Loucy (cell line): ENCODE measurements at regions not wholly inside any gene's neighbourhood (a gene's known extent, or its start where the extent isn't known, plus 50 kb on each side); places are given as distances from the start of the nearest gene placed in this dataset.

ENCODE experiments used
- H2AFZ ChIP-seq: fragments of 200-600 bp; sonication (generic); 2 replicates; pipeline ENCODE4 v1.6.0; 2016; ENCODE audit warnings: antibody characterized with exemption, mild to moderate bottlenecking, low read length, moderate library complexity
- H3F3A ChIP-seq: fragments of 200-600 bp; 2 replicates; pipeline ENCODE4 v1.6.0; 2016; ENCODE audit warnings: antibody characterized with exemption, low read depth, mild to moderate bottlenecking
- H3K27me3 ChIP-seq: fragments of 200-600 bp; sonication (generic); 2 replicates; pipeline ENCODE4 v1.6.1; 2014; ENCODE audit warnings: low read length, mild to moderate bottlenecking; ENCODE audit not compliant: insufficient read depth, poor library complexity, severe bottlenecking
- H3K36me3 ChIP-seq: fragments of 200-600 bp; sonication (generic); 2 replicates; pipeline ENCODE4 v1.6.1; 2016; ENCODE audit warnings: low read length; ENCODE audit not compliant: insufficient read depth
- H3K4me1 ChIP-seq: fragments of 200-600 bp; sonication (generic); 2 replicates; pipeline ENCODE4 v1.5.1; 2014; ENCODE audit warnings: low read length, mild to moderate bottlenecking; ENCODE audit not compliant: insufficient read depth, poor library complexity, severe bottlenecking
- H3K4me2 ChIP-seq: fragments of 200-600 bp; sonication (generic); 2 replicates; pipeline ENCODE4 v1.6.0; 2014; ENCODE audit warnings: antibody characterized with exemption, low read length, low read depth, mild to moderate bottlenecking; ENCODE audit not compliant: poor library complexity, severe bottlenecking
- H3K4me3 ChIP-seq: fragments of 200-600 bp; sonication (generic); 2 replicates; pipeline ENCODE4 v1.5.1; 2014; ENCODE audit warnings: low read length, mild to moderate bottlenecking, mixed read lengths; ENCODE audit not compliant: poor library complexity, severe bottlenecking
- H3K79me2 ChIP-seq: fragments of 200-600 bp; sonication (generic); 2 replicates; pipeline ENCODE4 v1.6.1; 2014; ENCODE audit warnings: low read length; ENCODE audit not compliant: insufficient read depth
- H3K9ac ChIP-seq: fragments of 200-600 bp; sonication (generic); 2 replicates; pipeline ENCODE4 v1.6.0; 2014; ENCODE audit warnings: mild to moderate bottlenecking, low read depth, low read length, moderate library complexity; ENCODE audit not compliant: poor library complexity, severe bottlenecking
- H3K9me2 ChIP-seq: fragments of 200-600 bp; sonication (generic); replicated peaks from 2 replicates; pipeline ENCODE4 v1.6.1; 2016; ENCODE audit warnings: low read depth, low read length, mixed read lengths
- H3K9me3 ChIP-seq: fragments of 200-600 bp; sonication (generic); 2 replicates; pipeline ENCODE4 v1.6.1; 2014; ENCODE audit warnings: mild to moderate bottlenecking, antibody characterized with exemption, low read length, low read depth; ENCODE audit not compliant: insufficient read depth
- H4K20me1 ChIP-seq: fragments of 200-600 bp; sonication (generic); 2 replicates; pipeline ENCODE4 v1.6.0; 2014; ENCODE audit warnings: antibody characterized with exemption, low read length, mild to moderate bottlenecking; ENCODE audit not compliant: insufficient read depth, poor library complexity, severe bottlenecking
- CTCF ChIP-seq: fragments of 200-600 bp; sonication (generic); conservative IDR thresholded peaks from 2 replicates; pipeline ENCODE4 v1.5.1; 2014; ENCODE audit warnings: mild to moderate bottlenecking, antibody characterized with exemption, low read length
- EZH2phosphoT487 ChIP-seq: fragments of 200-600 bp; IDR thresholded peaks from 2 replicates; pipeline ENCODE4 v1.6.1; 2018; ENCODE audit warnings: antibody characterized with exemption, mild to moderate bottlenecking, moderate library complexity, borderline replicate concordance

DNA sequence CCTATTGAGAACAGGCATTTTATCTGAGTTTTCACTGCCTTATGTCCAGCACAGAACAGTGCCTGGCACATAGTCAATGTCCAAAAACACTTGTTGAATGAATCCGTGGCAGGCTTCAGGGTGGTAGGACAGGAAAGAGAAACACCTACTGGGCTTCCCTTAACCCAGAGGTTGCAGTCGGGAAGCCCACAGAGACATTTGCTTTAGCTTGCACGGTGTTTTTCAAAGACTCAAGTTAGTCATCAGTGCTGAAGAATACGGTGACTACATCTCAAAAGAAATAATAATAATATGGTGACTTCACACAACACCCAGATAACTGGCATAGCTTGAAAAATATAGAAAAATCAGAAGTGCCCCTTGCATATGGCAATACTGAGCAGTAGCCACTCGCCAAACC, 160.4 kb downstream of the CD83 start:
- Histone ChIP-seq H3K27me3 (no peaks in the 10 kb centered on the region), H3K9me3 (peaks cover 7% of the 10 kb centered on the region; the same call in 1 of the 2 replicates), H3K4me3 (peak overlapping the region; percentile 51), H3K36me3 (peaks cover 5% of the 10 kb centered on the region; the same call in 1 of the 2 replicates), H3K4me2 (peak overlapping the region; percentile 72), H2AFZ (no peak overlapping the region), H3K9me2 (no peaks in the 10 kb centered on the region), H3K4me1 (peaks cover 56% of the 10 kb centered on the region), H4K20me1 (no peaks in the 10 kb centered on the region), H3F3A (peaks cover 20% of the 10 kb centered on the region), H3K9ac (peak overlapping the region; percentile 91), H3K79me2 (no peaks in the 10 kb centered on the region)
- no peak for TF ChIP-seq EZH2phosphoT487
- TF ChIP-seq CTCF: no peak

- no peak overlapping the region for H3K4me3 ChIP-seq
- peaks cover 60% of the 10 kb centered on the region for H3K4me1 ChIP-seq
- H3K9ac ChIP-seq: peak overlapping the region; percentile 91
- H3K9me2 ChIP-seq: no peaks in the 10 kb centered on the region
- no peaks in the 10 kb centered on the region for H3K79me2 ChIP-seq
- H3K27me3 ChIP-seq: no peaks in the 10 kb centered on the region
- no peaks in the 10 kb centered on the region for H4K20me1 ChIP-seq
- H3K4me2 ChIP-seq: peak overlapping the region; percentile 72
- H3K9me3 ChIP-seq: peaks cover 6% of the 10 kb centered on the region; the same call in 1 of the 2 replicates
- peaks cover 20% of the 10 kb centered on the region for H3F3A ChIP-seq
- TF ChIP-seq EZH2phosphoT487 (no peak), CTCF (no peak)
- H2AFZ ChIP-seq: no peak overlapping the region
- peaks cover 5% of the 10 kb centered on the region; the same call in 1 of the 2 replicates for H3K36me3 ChIP-seq
These were observed 160.9 kb downstream of the CD83 start for GRCh38 chr6:14278446-14278845.

- peaks cover 63% of the 10 kb centered on the region for H3K4me1 ChIP-seq
- TF ChIP-seq CTCF (no peak), EZH2phosphoT487 (no peak)
- H4K20me1 ChIP-seq: no peaks in the 10 kb centered on the region
- H3K4me2 ChIP-seq: no peak overlapping the region
- H3K36me3 ChIP-seq: peaks cover 5% of the 10 kb centered on the region; the same call in 1 of the 2 replicates
- no peak overlapping the region for H2AFZ ChIP-seq
- H3K9ac ChIP-seq: no peak overlapping the region
- H3K9me2 ChIP-seq: no peaks in the 10 kb centered on the region
- H3K4me3 ChIP-seq: no peak overlapping the region
- no peaks in the 10 kb centered on the region for H3K79me2 ChIP-seq
- H3K9me3 ChIP-seq: peaks cover 6% of the 10 kb centered on the region; the same call in 1 of the 2 replicates
- H3K27me3 ChIP-seq: no peaks in the 10 kb centered on the region
- peaks cover 20% of the 10 kb centered on the region for H3F3A ChIP-seq
These were observed 162.5 kb downstream of the CD83 start for GRCh38 chr6:14280006-14280510.
